RWPE2 (cell line): ENCODE measurements at regions not wholly inside any gene's neighbourhood (a gene's known extent, or its start where the extent isn't known, plus 50 kb on each side); places are given as distances from the start of the nearest gene placed in this dataset.

ENCODE experiments used
- ATAC-seq: fragments of 200-7000 bp; cut with Tn5 transposase; 3 replicates; pipeline ENCODE4 v1.9.1; 2021; ENCODE audit warnings: low read depth
- DNase-seq: peaks from one replicate; pipeline ENCODE4 v3.0.0-alpha.2; 2020; ENCODE audit warnings: low spot score
- H3K27ac ChIP-seq: fragments of 450-650 bp; 2 replicates; pipeline ENCODE4 v1.5.1; 2017; ENCODE audit warnings: mild to moderate bottlenecking; ENCODE audit not compliant: poor library complexity, severe bottlenecking
- H3K27me3 ChIP-seq: fragments of 250-450 bp; sonication (Bioruptor Pico); 2 replicates; pipeline ENCODE4 v1.5.1; 2021; ENCODE audit warnings: mild to moderate bottlenecking, moderate library complexity; ENCODE audit not compliant: insufficient read depth, poor library complexity, severe bottlenecking
- H3K36me3 ChIP-seq: fragments of 250-450 bp; sonication (Bioruptor Pico); 2 replicates; pipeline ENCODE4 v1.5.1; 2020; ENCODE audit warnings: low read depth, mild to moderate bottlenecking, moderate library complexity
- H3K4me1 ChIP-seq: fragments of 250-450 bp; sonication (Bioruptor Pico); 2 replicates; pipeline ENCODE4 v1.5.1; 2021; ENCODE audit warnings: mild to moderate bottlenecking, moderate library complexity; ENCODE audit not compliant: insufficient read depth, poor library complexity, severe bottlenecking
- H3K4me3 ChIP-seq: fragments of 250-450 bp; sonication (Bioruptor Pico); 2 replicates; pipeline ENCODE4 v1.5.1; 2021; ENCODE audit warnings: mild to moderate bottlenecking, moderate library complexity; ENCODE audit not compliant: severe bottlenecking
- H3K9me3 ChIP-seq: fragments of 250-450 bp; sonication (Bioruptor Pico); 2 replicates; pipeline ENCODE4 v1.5.1; 2021; ENCODE audit warnings: mild to moderate bottlenecking, moderate library complexity; ENCODE audit not compliant: severe bottlenecking
- CTCF ChIP-seq: fragments of 450-650 bp; IDR thresholded peaks from one replicate; pipeline ENCODE4 v1.5.1; 2017; ENCODE audit warnings: mild to moderate bottlenecking, moderate library complexity; ENCODE audit not compliant: poor library complexity, severe bottlenecking

- Histone ChIP-seq H3K27ac (no peak overlapping the region), H3K9me3 (peaks cover 5% of the 10 kb centered on the region), H3K36me3 (no peaks in the 10 kb centered on the region), H3K4me3 (no peak overlapping the region), H3K4me1 (no peaks in the 10 kb centered on the region), H3K27me3 (no peaks in the 10 kb centered on the region)
- no peak for ATAC-seq
- DNase-seq = no peak
- TF ChIP-seq CTCF = no peak
Measured at GRCh38 chr15:66873856-66874255, 171.8 kb downstream of the SMAD6 start.

- no peak for TF ChIP-seq CTCF
- H3K27ac ChIP-seq = no peak overlapping the region
- H3K36me3 ChIP-seq = no peaks in the 10 kb centered on the region
- no peak for DNase-seq
- no peak for ATAC-seq
- H3K4me1 ChIP-seq = no peaks in the 10 kb centered on the region
- H3K27me3 ChIP-seq = no peaks in the 10 kb centered on the region
- H3K4me3 ChIP-seq = no peak overlapping the region
- H3K9me3 ChIP-seq = peaks cover 3% of the 10 kb centered on the region
Measured at GRCh38 chr15:66875588-66876420, 173.8 kb downstream of the SMAD6 start.

GRCh38 chr15:66876421-66876730 is 174.3 kb downstream of the SMAD6 start:
- H3K4me1 ChIP-seq = no peaks in the 10 kb centered on the region
- H3K36me3 ChIP-seq = no peaks in the 10 kb centered on the region
- DNase-seq (no peak), ATAC-seq (no peak; the same call in 1 of the 3 replicates)
- no peaks in the 10 kb centered on the region for H3K9me3 ChIP-seq
- no peak overlapping the region for H3K27ac ChIP-seq
- H3K27me3 ChIP-seq = no peaks in the 10 kb centered on the region
- no peak for TF ChIP-seq CTCF
- no peak overlapping the region for H3K4me3 ChIP-seq

- no peak for DNase-seq
- TF ChIP-seq CTCF = no peak
- Histone ChIP-seq H3K27ac (no peak overlapping the region), H3K4me1 (no peaks in the 10 kb centered on the region), H3K36me3 (no peaks in the 10 kb centered on the region), H3K9me3 (no peaks in the 10 kb centered on the region), H3K4me3 (no peak overlapping the region), H3K27me3 (no peaks in the 10 kb centered on the region)
- ATAC-seq = no peak
Measured at GRCh38 chr15:66876731-66877476, 174.9 kb downstream of the SMAD6 start.
